K562 (cell line): ENCODE measurements at regions not wholly inside any gene's neighbourhood (a gene's known extent, or its start where the extent isn't known, plus 50 kb on each side); places are given as distances from the start of the nearest gene placed in this dataset.

Experiments
- AFF4 ChIP-seq: sonication (generic); formaldehyde crosslinking; IDR thresholded peaks from 2 replicates; pipeline ENCODE4 v1.8.0; 2023; ENCODE audit warnings: mild to moderate bottlenecking, missing genetic modification reagents
- ATF3 ChIP-seq, 2 experiments: fragments of 450-650 bp in 1 of 2; sonication (generic) in 1 of 2; formaldehyde crosslinking in 1 of 2; IDR thresholded peaks in 1 of 2; conservative IDR thresholded peaks in 1 of 2; 2 replicates each; pipeline versions ENCODE4 v1.6.1 to v1.8.1; 2016 to 2023; ENCODE audit warnings: mild to moderate bottlenecking in 2 of 2, moderate library complexity in 2 of 2, inconsistent platforms in 1 of 2, missing genetic modification reagents in 1 of 2
- ATF7 ChIP-seq: fragments of 450-650 bp; IDR thresholded peaks from 2 replicates; pipeline ENCODE4 v1.7.1; 2014; ENCODE audit warnings: mild to moderate bottlenecking, moderate library complexity
- BCL6 ChIP-seq: fragments of 250-450 bp; sonication (Bioruptor Pico); IDR thresholded peaks from 2 replicates; pipeline ENCODE4 v1.4.0; 2020
- CTCF ChIP-seq, 3 experiments: IDR thresholded peaks in 2 of 3; conservative IDR thresholded peaks in 1 of 3; 2 replicates each; pipeline ENCODE4 v1.5.1; 2011 to 2012; ENCODE audit warnings: low read length in 3 of 3, mild to moderate bottlenecking in 3 of 3, control low read depth in 2 of 3, improper control_type of control experiment in 1 of 3, inconsistent platforms in 1 of 3, low read depth in 1 of 3, mixed read lengths in 1 of 3, moderate library complexity in 1 of 3; ENCODE audit not compliant: insufficient read depth in 2 of 3
- ETV5 ChIP-seq: sonication (generic); formaldehyde crosslinking; IDR thresholded peaks from 2 replicates; pipeline ENCODE4 v1.4.0; 2020; ENCODE audit warnings: low read depth, mild to moderate bottlenecking, missing genetic modification reagents
- KAT7 ChIP-seq: sonication (generic); formaldehyde crosslinking; IDR thresholded peaks from 2 replicates; pipeline ENCODE4 v1.8.0; 2022; ENCODE audit warnings: missing genetic modification reagents, mild to moderate bottlenecking, borderline replicate concordance
- NFE2 ChIP-seq: IDR thresholded peaks from 2 replicates; pipeline ENCODE4 v1.6.1; 2014; ENCODE audit warnings: antibody characterized with exemption, low read depth
- RCOR1 ChIP-seq, 2 experiments: IDR thresholded peaks; 2 replicates each; pipeline ENCODE4 v1.6.1; 2012; ENCODE audit warnings: low read depth in 2 of 2, low read length in 2 of 2, borderline replicate concordance in 1 of 2, improper control_type of control experiment in 1 of 2
- SIN3A ChIP-seq, 2 experiments: fragments of 150-350 bp in 1 of 2; IDR thresholded peaks; 2 replicates each; pipeline ENCODE4 v1.6.1; 2011 to 2016; ENCODE audit warnings: borderline replicate concordance in 2 of 2, low read depth in 2 of 2, low read length in 2 of 2, mild to moderate bottlenecking in 2 of 2, moderate library complexity in 2 of 2; ENCODE audit not compliant: control insufficient read depth in 1 of 2
- SRF ChIP-seq, 2 experiments: fragments of 250-450, 450-650 bp in 1 of 2; sonication (Bioruptor Pico) in 1 of 2; sonication (generic) in 1 of 2; formaldehyde crosslinking; IDR thresholded peaks; 2 replicates each; pipeline versions ENCODE4 v1.5.0 to v1.5.1; 2020 to 2022; ENCODE audit warnings: mild to moderate bottlenecking in 1 of 2, missing genetic modification reagents in 1 of 2
- ZBTB5 ChIP-seq: fragments of 450-650 bp; IDR thresholded peaks from 2 replicates; pipeline ENCODE4 v1.6.1; 2017; ENCODE audit warnings: antibody characterized with exemption
- TF ChIP-seq, protein P1 (sequence below): fragments of 450-650 bp; conservative IDR thresholded peaks from 2 replicates; pipeline ENCODE4 v1.6.1; 2016; ENCODE audit warnings: missing genetic modification characterization, low read depth, mild to moderate bottlenecking, control low read depth, missing compliant biosample characterization

DNA sequence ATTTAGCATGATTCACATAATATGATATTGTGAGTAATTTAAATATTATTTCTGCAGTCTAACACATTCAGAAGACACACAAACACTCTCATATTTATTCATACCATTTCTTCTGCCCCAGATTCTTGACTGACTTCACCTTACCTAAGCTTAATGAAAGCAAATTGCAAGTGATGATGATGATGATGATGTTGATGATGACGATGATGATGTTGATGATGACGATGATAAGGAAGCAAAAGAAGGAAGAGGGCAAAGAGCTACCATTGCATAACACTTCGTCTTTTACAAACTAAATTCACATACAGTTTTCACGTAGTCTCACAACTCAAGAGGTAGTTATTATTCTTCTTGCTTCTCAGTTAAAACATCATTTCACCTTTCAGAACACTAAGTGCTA lies 404.7 kb downstream of the NAF1 start:
- no peak for TF ChIP-seq ZBTB5
- no peak for TF ChIP-seq BCL6 (CRISPR knock-in tag)
- no peak for TF ChIP-seq RCOR1 (IDR thresholded peaks at IDR 0.05; ENCODE audit: borderline replicate concordance in 1 of 2, low read depth in 2 of 2, low read length in 2 of 2)
- no peak for TF ChIP-seq KAT7
- TF ChIP-seq, protein P1, sequence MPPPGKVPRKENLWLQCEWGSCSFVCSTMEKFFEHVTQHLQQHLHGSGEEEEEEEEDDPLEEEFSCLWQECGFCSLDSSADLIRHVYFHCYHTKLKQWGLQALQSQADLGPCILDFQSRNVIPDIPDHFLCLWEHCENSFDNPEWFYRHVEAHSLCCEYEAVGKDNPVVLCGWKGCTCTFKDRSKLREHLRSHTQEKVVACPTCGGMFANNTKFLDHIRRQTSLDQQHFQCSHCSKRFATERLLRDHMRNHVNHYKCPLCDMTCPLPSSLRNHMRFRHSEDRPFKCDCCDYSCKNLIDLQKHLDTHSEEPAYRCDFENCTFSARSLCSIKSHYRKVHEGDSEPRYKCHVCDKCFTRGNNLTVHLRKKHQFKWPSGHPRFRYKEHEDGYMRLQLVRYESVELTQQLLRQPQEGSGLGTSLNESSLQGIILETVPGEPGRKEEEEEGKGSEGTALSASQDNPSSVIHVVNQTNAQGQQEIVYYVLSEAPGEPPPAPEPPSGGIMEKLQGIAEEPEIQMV (tag), result no peak
- no peak for TF ChIP-seq SIN3A (IDR thresholded peaks at IDR 0.05; ENCODE audit: borderline replicate concordance in 2 of 2, control insufficient read depth in 1 of 2, low read depth in 2 of 2, low read length in 2 of 2)
- no peak for TF ChIP-seq ATF3 (IDR thresholded peaks at IDR 0.05)
- no peak for TF ChIP-seq ATF3 (CRISPR knock-in tag; conservative IDR thresholded peaks at IDR 0.05)
- no peak for TF ChIP-seq ATF7
- TF ChIP-seq AFF4 (CRISPR knock-in tag), result no peak
- TF ChIP-seq NFE2, result no peak
- TF ChIP-seq SRF (CRISPR knock-in tag; IDR thresholded peaks at IDR 0.05), result no peak
- no peak for TF ChIP-seq ETV5 (CRISPR knock-in tag)
- no peak for TF ChIP-seq CTCF (IDR thresholded peaks at IDR 0.05 in 2 of 3, conservative IDR thresholded peaks at IDR 0.05 in 1 of 3; ENCODE audit: insufficient read depth in 2 of 3, low read depth in 1 of 3, low read length in 3 of 3)
